ENCODE measurements at regions not wholly inside any gene's neighbourhood (a gene's known extent, or its start where the extent isn't known, plus 50 kb on each side); places are given as distances from the start of the nearest gene placed in this dataset.

DNA sequence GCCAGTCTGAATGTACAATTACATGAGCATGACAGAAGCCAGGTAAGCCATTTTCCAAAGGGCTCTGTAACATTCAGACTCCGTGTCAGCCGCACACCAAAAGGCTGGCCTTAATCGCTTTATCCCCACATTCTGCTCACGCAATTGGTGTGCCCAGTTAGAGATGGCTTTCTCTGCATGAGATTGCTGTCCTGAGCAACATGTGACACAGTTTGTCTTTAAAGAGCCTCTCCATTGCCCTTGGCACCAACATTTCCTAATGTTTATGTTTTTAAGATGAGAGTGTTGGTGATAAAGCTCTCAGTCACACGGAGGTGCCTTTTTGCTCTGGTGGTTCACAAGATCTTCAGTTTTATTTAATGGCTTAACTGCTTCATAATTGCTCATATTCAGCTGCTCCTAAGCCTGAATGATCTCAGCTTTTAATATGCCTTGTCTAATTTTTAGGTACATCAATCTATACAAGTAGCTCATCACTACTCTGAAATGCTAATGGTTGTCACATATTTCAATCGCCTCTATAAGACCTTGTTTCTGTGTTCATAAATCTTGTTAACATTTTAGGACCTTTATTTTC is 164.8 kb upstream of the ACVR2A start:
- TF ChIP-seq, protein P1, sequence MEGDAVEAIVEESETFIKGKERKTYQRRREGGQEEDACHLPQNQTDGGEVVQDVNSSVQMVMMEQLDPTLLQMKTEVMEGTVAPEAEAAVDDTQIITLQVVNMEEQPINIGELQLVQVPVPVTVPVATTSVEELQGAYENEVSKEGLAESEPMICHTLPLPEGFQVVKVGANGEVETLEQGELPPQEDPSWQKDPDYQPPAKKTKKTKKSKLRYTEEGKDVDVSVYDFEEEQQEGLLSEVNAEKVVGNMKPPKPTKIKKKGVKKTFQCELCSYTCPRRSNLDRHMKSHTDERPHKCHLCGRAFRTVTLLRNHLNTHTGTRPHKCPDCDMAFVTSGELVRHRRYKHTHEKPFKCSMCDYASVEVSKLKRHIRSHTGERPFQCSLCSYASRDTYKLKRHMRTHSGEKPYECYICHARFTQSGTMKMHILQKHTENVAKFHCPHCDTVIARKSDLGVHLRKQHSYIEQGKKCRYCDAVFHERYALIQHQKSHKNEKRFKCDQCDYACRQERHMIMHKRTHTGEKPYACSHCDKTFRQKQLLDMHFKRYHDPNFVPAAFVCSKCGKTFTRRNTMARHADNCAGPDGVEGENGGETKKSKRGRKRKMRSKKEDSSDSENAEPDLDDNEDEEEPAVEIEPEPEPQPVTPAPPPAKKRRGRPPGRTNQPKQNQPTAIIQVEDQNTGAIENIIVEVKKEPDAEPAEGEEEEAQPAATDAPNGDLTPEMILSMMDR (IDR thresholded peaks at IDR 0.05), result no peak
- WGBS, 3 donors, result 53 to 54% (median 54%) methylated on average over 6 of the region's 6 CpGs
- Histone ChIP-seq H3K27me3 (ENCODE audit: insufficient read depth in 3 of 3, low read length in 2 of 3) (no peaks in the 10 kb centered on the region), H3K9me3 (no peaks in the 10 kb centered on the region), H3K27ac (no peak overlapping the region), H3K4me3 (no peak overlapping the region), H3K4me1 (no peaks in the 10 kb centered on the region), H3K36me3 (ENCODE audit: insufficient read depth in 1 of 2, low read depth in 1 of 2) (no peaks in the 10 kb centered on the region)
- intact Hi-C loops (cut with DNase I), result no loop called here
- ATAC-seq, result no peak
- DNase-seq, result no peak

DNA sequence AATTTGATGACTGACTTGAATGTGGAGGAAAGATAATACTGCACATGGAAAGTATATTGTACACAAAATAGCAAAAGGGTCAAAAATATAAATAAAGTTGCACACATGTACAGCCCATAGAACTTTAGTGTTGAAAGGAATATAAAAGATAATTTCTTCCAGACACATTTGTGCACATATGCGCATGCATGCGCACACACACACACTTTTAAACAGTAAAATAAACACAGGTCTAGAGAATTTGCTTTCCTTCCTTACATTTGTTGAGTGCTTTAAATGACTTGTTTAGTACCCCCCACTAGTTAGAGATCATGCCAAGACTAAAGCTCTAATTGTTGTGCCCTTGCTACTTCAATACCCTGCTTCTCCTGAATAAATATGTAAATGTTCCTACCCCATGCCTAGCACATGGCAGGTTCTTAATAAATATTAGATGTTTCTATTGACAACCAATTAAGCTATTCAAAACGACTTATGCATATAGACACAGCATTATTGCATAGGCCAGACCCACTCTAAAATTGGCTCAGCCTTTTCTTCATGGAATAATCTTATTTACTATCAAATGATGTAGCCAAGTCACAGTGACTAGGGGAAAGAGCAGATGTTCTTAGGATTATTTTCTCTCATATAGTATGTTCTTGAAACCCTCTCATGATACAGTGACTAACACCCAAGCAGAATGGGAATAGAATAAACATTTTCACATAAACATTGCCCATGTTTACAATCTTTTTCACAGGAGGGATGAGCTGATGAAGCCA is 165.5 kb upstream of the ACVR2A start:
- Histone ChIP-seq H3K9me3 (no peaks in the 10 kb centered on the region), H3K36me3 (ENCODE audit: insufficient read depth in 1 of 2, low read depth in 1 of 2) (no peaks in the 10 kb centered on the region), H3K4me3 (no peak overlapping the region), H3K4me1 (no peaks in the 10 kb centered on the region), H3K27ac (no peak overlapping the region), H3K27me3 (ENCODE audit: insufficient read depth in 3 of 3, low read length in 2 of 3) (no peaks in the 10 kb centered on the region)
- intact Hi-C loops (cut with DNase I), result no loop called here
- DNase-seq, result no peak
- TF ChIP-seq, protein P1 (IDR thresholded peaks at IDR 0.05), result no peak
- 70 to 77% (median 75%) methylated on average over 3 of the region's 3 CpGs for WGBS, 3 donors
- no peak for ATAC-seq

DNA sequence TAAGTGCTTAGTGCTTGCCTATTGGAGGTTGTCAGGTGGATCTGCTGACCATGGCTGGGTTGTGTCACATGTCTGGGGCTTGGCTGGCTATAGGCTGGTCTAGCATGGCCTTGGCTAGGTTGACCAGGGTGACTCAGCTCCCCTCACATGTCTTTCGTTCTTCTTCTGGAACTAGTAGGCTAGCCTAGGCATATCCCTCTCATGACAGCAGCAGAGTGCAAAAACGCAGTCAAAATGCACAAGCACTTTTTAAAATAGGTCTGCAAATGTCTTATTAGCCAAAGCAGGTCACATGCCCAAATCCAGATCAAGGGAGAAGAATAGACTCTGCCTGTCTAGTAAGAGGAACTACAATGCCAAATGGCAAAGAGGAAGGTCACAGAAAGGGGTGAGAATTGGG is 179.7 kb upstream of the ACVR2A start:
- no peaks in the 10 kb centered on the region for H3K4me1 ChIP-seq
- TF ChIP-seq, protein P1 (IDR thresholded peaks at IDR 0.05), result no peak
- intact Hi-C loops (cut with DNase I), result no loop called here
- H3K4me3 ChIP-seq, result no peak overlapping the region
- H3K27me3 ChIP-seq (ENCODE audit: insufficient read depth in 3 of 3, low read length in 2 of 3), result no peaks in the 10 kb centered on the region
- DNase-seq, result no peak
- H3K27ac ChIP-seq, result no peak overlapping the region
- no peaks in the 10 kb centered on the region for H3K9me3 ChIP-seq
- 77 to 82% (median 81%) methylated on average over 2 of the region's 2 CpGs for WGBS, 3 donors
- no peak for ATAC-seq
- H3K36me3 ChIP-seq (ENCODE audit: insufficient read depth in 1 of 2, low read depth in 1 of 2), result no peaks in the 10 kb centered on the region

GRCh38 chr2:147663962-147664361 is 180.9 kb upstream of the ACVR2A start:
- Histone ChIP-seq H3K9me3 (no peaks in the 10 kb centered on the region), H3K36me3 (ENCODE audit: insufficient read depth in 1 of 2, low read depth in 1 of 2) (no peaks in the 10 kb centered on the region), H3K4me3 (no peak overlapping the region), H3K27me3 (ENCODE audit: insufficient read depth in 3 of 3, low read length in 2 of 3) (no peaks in the 10 kb centered on the region), H3K27ac (no peak overlapping the region), H3K4me1 (no peaks in the 10 kb centered on the region)
- DNase-seq, result no peak
- 70 to 75% (median 71%) methylated on average over 2 of the region's 2 CpGs for WGBS, 3 donors
- TF ChIP-seq, protein P1 (IDR thresholded peaks at IDR 0.05), result no peak
- ATAC-seq, result no peak
- intact Hi-C loops (cut with DNase I), result no loop called here

All from psoas muscle (tissue), 7 donors.